ENCODE measurements at regions not wholly inside any gene's neighbourhood (a gene's known extent, or its start where the extent isn't known, plus 50 kb on each side); places are given as distances from the start of the nearest gene placed in this dataset.

- H3K9me3 ChIP-seq (ENCODE audit: control insufficient read depth, low read length): no peaks in the 10 kb centered on the region
- H3K27ac ChIP-seq (ENCODE audit: low read depth, low read length, severe bottlenecking): no peak overlapping the region
- no peaks in the 10 kb centered on the region for H3K4me1 ChIP-seq (ENCODE audit: control insufficient read depth, insufficient read depth, low read length, poor library complexity, severe bottlenecking)
- H3K4me3 ChIP-seq (ENCODE audit: extremely low read depth, insufficient read depth, low read length, poor library complexity, severe bottlenecking): no peak overlapping the region
- 100% methylated on average over 1 of the region's 2 CpGs for WGBS, 2 experiments (ENCODE audit: insufficient coverage in 2 of 2)
- H3K36me3 ChIP-seq (ENCODE audit: control insufficient read depth, insufficient read depth, low read length): no peaks in the 10 kb centered on the region
These were observed 544.9 kb upstream of the CBLB start for GRCh38 chr3:106413683-106414082.

GRCh38 chr3:106420628-106421027 lies 551.8 kb upstream of the CBLB start:
- WGBS, 2 experiments (ENCODE audit: insufficient coverage in 2 of 2): 64 to 71% methylated on average over 2 of the region's 2 CpGs
- no peaks in the 10 kb centered on the region for H3K9me3 ChIP-seq (ENCODE audit: control insufficient read depth, low read length)

GRCh38 chr3:106421426-106421825 lies 552.6 kb upstream of the CBLB start:
- Histone ChIP-seq H3K9me3 (ENCODE audit: control insufficient read depth, low read length) (no peaks in the 10 kb centered on the region), H3K4me1 (ENCODE audit: control insufficient read depth, insufficient read depth, low read length, poor library complexity, severe bottlenecking) (peaks cover 3% of the 10 kb centered on the region), H3K4me3 (ENCODE audit: extremely low read depth, insufficient read depth, low read length, poor library complexity, severe bottlenecking) (no peak overlapping the region), H3K36me3 (ENCODE audit: control insufficient read depth, insufficient read depth, low read length) (no peaks in the 10 kb centered on the region), H3K27ac (ENCODE audit: low read depth, low read length, severe bottlenecking) (no peak overlapping the region)
- 83 to 92% methylated on average over 1 of the region's 1 CpG for WGBS, 2 experiments (ENCODE audit: insufficient coverage in 2 of 2)

More at GRCh38 chr3:106420628-106421027, 551.8 kb upstream of the CBLB start:
- Histone ChIP-seq H3K36me3 (ENCODE audit: control insufficient read depth, insufficient read depth, low read length) (no peaks in the 10 kb centered on the region), H3K4me1 (ENCODE audit: control insufficient read depth, insufficient read depth, low read length, poor library complexity, severe bottlenecking) (peaks cover 1% of the 10 kb centered on the region), H3K27ac (ENCODE audit: low read depth, low read length, severe bottlenecking) (no peak overlapping the region), H3K4me3 (ENCODE audit: extremely low read depth, insufficient read depth, low read length, poor library complexity, severe bottlenecking) (no peak overlapping the region)

- Histone ChIP-seq H3K4me1 (ENCODE audit: control insufficient read depth, insufficient read depth, low read length, poor library complexity, severe bottlenecking) (peaks cover 3% of the 10 kb centered on the region), H3K36me3 (ENCODE audit: control insufficient read depth, insufficient read depth, low read length) (no peaks in the 10 kb centered on the region), H3K4me3 (ENCODE audit: extremely low read depth, insufficient read depth, low read length, poor library complexity, severe bottlenecking) (no peak overlapping the region), H3K27ac (ENCODE audit: low read depth, low read length, severe bottlenecking) (no peak overlapping the region), H3K9me3 (ENCODE audit: control insufficient read depth, low read length) (no peaks in the 10 kb centered on the region)
These were observed 553.1 kb upstream of the CBLB start for GRCh38 chr3:106421909-106422308.

GRCh38 chr3:106423321-106424225 lies 554.8 kb upstream of the CBLB start:
- H3K36me3 ChIP-seq (ENCODE audit: control insufficient read depth, insufficient read depth, low read length): no peaks in the 10 kb centered on the region
- H3K4me3 ChIP-seq (ENCODE audit: extremely low read depth, insufficient read depth, low read length, poor library complexity, severe bottlenecking): no peak overlapping the region
- H3K27ac ChIP-seq (ENCODE audit: low read depth, low read length, severe bottlenecking): no peak overlapping the region
- 75 to 100% methylated on average over 2 to 3 of the region's 7 CpGs for WGBS, 2 experiments (ENCODE audit: insufficient coverage in 2 of 2)
- H3K9me3 ChIP-seq (ENCODE audit: control insufficient read depth, low read length): no peaks in the 10 kb centered on the region
- H3K4me1 ChIP-seq (ENCODE audit: control insufficient read depth, insufficient read depth, low read length, poor library complexity, severe bottlenecking): peaks cover 14% of the 10 kb centered on the region

- H3K9me3 ChIP-seq (ENCODE audit: control insufficient read depth, low read length): no peaks in the 10 kb centered on the region
- no peaks in the 10 kb centered on the region for H3K36me3 ChIP-seq (ENCODE audit: control insufficient read depth, insufficient read depth, low read length)
- H3K27ac ChIP-seq (ENCODE audit: low read depth, low read length, severe bottlenecking): no peak overlapping the region
- WGBS, 2 experiments (ENCODE audit: insufficient coverage in 2 of 2): 100% methylated on average over 1 of the region's 2 CpGs
- H3K4me3 ChIP-seq (ENCODE audit: extremely low read depth, insufficient read depth, low read length, poor library complexity, severe bottlenecking): no peak overlapping the region
- H3K4me1 ChIP-seq (ENCODE audit: control insufficient read depth, insufficient read depth, low read length, poor library complexity, severe bottlenecking): peaks cover 15% of the 10 kb centered on the region
These were observed 556.2 kb upstream of the CBLB start for GRCh38 chr3:106425026-106425425.

- peaks cover 15% of the 10 kb centered on the region for H3K4me1 ChIP-seq (ENCODE audit: control insufficient read depth, insufficient read depth, low read length, poor library complexity, severe bottlenecking)
- H3K36me3 ChIP-seq (ENCODE audit: control insufficient read depth, insufficient read depth, low read length): no peaks in the 10 kb centered on the region
- WGBS, 2 experiments (ENCODE audit: insufficient coverage in 2 of 2): 83 to 86% methylated on average over 1 of the region's 2 CpGs
- no peak overlapping the region for H3K27ac ChIP-seq (ENCODE audit: low read depth, low read length, severe bottlenecking)
- H3K4me3 ChIP-seq (ENCODE audit: extremely low read depth, insufficient read depth, low read length, poor library complexity, severe bottlenecking): no peak overlapping the region
- no peaks in the 10 kb centered on the region for H3K9me3 ChIP-seq (ENCODE audit: control insufficient read depth, low read length)
These were observed 557.1 kb upstream of the CBLB start for GRCh38 chr3:106425916-106426315.

- Histone ChIP-seq H3K4me1 (ENCODE audit: control insufficient read depth, insufficient read depth, low read length, poor library complexity, severe bottlenecking) (peaks cover 15% of the 10 kb centered on the region), H3K36me3 (ENCODE audit: control insufficient read depth, insufficient read depth, low read length) (no peaks in the 10 kb centered on the region), H3K27ac (ENCODE audit: low read depth, low read length, severe bottlenecking) (no peak overlapping the region), H3K4me3 (ENCODE audit: extremely low read depth, insufficient read depth, low read length, poor library complexity, severe bottlenecking) (no peak overlapping the region), H3K9me3 (ENCODE audit: control insufficient read depth, low read length) (no peaks in the 10 kb centered on the region)
- no CpG with 5 or more reads among the region's 2 CpGs for WGBS, 2 experiments (ENCODE audit: insufficient coverage in 2 of 2)
These were observed 559.8 kb upstream of the CBLB start for GRCh38 chr3:106428565-106428994.

- Histone ChIP-seq H3K27ac (ENCODE audit: low read depth, low read length, severe bottlenecking) (no peak overlapping the region), H3K4me1 (ENCODE audit: control insufficient read depth, insufficient read depth, low read length, poor library complexity, severe bottlenecking) (peaks cover 12% of the 10 kb centered on the region), H3K36me3 (ENCODE audit: control insufficient read depth, insufficient read depth, low read length) (no peaks in the 10 kb centered on the region), H3K9me3 (ENCODE audit: control insufficient read depth, low read length) (no peaks in the 10 kb centered on the region), H3K4me3 (ENCODE audit: extremely low read depth, insufficient read depth, low read length, poor library complexity, severe bottlenecking) (no peak overlapping the region)
- 97% methylated on average over 4 to 5 of the region's 7 CpGs for WGBS, 2 experiments (ENCODE audit: insufficient coverage in 2 of 2)
These were observed 562.9 kb upstream of the CBLB start for GRCh38 chr3:106431721-106432120.

- Histone ChIP-seq H3K36me3 (ENCODE audit: control insufficient read depth, insufficient read depth, low read length) (no peaks in the 10 kb centered on the region), H3K4me3 (ENCODE audit: extremely low read depth, insufficient read depth, low read length, poor library complexity, severe bottlenecking) (no peak overlapping the region), H3K27ac (ENCODE audit: low read depth, low read length, severe bottlenecking) (no peak overlapping the region), H3K9me3 (ENCODE audit: control insufficient read depth, low read length) (no peaks in the 10 kb centered on the region), H3K4me1 (ENCODE audit: control insufficient read depth, insufficient read depth, low read length, poor library complexity, severe bottlenecking) (no peaks in the 10 kb centered on the region)
- WGBS, 2 experiments (ENCODE audit: insufficient coverage in 2 of 2): no CpG with 5 or more reads among the region's 1 CpG
These were observed 567.2 kb upstream of the CBLB start for GRCh38 chr3:106435899-106436453.

GRCh38 chr3:106438887-106439286 lies 570.1 kb upstream of the CBLB start:
- 100% methylated on average over 1 of the region's 1 CpG for WGBS, 2 experiments (ENCODE audit: insufficient coverage in 2 of 2)

More at GRCh38 chr3:106438887-106439286, 570.1 kb upstream of the CBLB start:
- Histone ChIP-seq H3K9me3 (ENCODE audit: control insufficient read depth, low read length) (no peaks in the 10 kb centered on the region), H3K4me1 (ENCODE audit: control insufficient read depth, insufficient read depth, low read length, poor library complexity, severe bottlenecking) (no peaks in the 10 kb centered on the region), H3K36me3 (ENCODE audit: control insufficient read depth, insufficient read depth, low read length) (no peaks in the 10 kb centered on the region), H3K27ac (ENCODE audit: low read depth, low read length, severe bottlenecking) (no peak overlapping the region), H3K4me3 (ENCODE audit: extremely low read depth, insufficient read depth, low read length, poor library complexity, severe bottlenecking) (no peak overlapping the region)
